ENCODE measurements at regions not wholly inside any gene's neighbourhood (a gene's known extent, or its start where the extent isn't known, plus 50 kb on each side); places are given as distances from the start of the nearest gene placed in this dataset.

DNA sequence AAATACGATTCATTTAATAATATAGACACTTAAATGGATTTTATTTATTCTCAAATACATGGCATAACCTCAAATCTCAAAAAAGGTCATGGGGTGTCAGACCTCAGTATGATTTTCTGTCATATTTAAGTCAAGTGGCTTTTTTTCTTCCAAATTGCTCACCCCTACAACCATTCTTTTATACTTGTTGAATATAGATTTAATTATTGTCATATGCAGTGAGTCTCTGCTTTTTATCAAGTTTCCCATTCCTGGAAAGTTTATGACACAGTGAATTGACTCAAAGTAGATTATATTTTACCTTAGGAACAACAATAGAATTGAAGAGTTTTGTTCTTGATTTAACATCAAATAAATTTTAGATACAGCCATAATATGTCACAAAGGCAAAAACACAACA, 59.5 kb upstream of the IRF2BP2 start:
- intact Hi-C loops (cut with DNase I), result no loop called here
- DNase-seq (no peak), ATAC-seq (no peak)
- TF ChIP-seq, protein P1, sequence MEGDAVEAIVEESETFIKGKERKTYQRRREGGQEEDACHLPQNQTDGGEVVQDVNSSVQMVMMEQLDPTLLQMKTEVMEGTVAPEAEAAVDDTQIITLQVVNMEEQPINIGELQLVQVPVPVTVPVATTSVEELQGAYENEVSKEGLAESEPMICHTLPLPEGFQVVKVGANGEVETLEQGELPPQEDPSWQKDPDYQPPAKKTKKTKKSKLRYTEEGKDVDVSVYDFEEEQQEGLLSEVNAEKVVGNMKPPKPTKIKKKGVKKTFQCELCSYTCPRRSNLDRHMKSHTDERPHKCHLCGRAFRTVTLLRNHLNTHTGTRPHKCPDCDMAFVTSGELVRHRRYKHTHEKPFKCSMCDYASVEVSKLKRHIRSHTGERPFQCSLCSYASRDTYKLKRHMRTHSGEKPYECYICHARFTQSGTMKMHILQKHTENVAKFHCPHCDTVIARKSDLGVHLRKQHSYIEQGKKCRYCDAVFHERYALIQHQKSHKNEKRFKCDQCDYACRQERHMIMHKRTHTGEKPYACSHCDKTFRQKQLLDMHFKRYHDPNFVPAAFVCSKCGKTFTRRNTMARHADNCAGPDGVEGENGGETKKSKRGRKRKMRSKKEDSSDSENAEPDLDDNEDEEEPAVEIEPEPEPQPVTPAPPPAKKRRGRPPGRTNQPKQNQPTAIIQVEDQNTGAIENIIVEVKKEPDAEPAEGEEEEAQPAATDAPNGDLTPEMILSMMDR (IDR thresholded peaks at IDR 0.05), result no peak
- H3K9me3 ChIP-seq, result peaks cover 0 to 8% of the 10 kb centered on the region in 2 donors
- no peaks in the 10 kb centered on the region for H3K36me3 ChIP-seq
- H3K4me3 ChIP-seq, result no peak overlapping the region
- H3K27ac ChIP-seq, result peak overlapping the region; percentile 39 to 69
- no peaks in the 10 kb centered on the region for H3K27me3 ChIP-seq
- H3K4me1 ChIP-seq, result no peaks in the 10 kb centered on the region

GRCh38 chr1:234668577-234668955, 58.6 kb upstream of the IRF2BP2 start:
- Histone ChIP-seq H3K4me1 (no peaks in the 10 kb centered on the region), H3K27me3 (no peaks in the 10 kb centered on the region), H3K9me3 (peaks cover 0 to 8% of the 10 kb centered on the region in 2 donors), H3K4me3 (no peak overlapping the region), H3K36me3 (no peaks in the 10 kb centered on the region), H3K27ac (no peak overlapping the region)
- intact Hi-C loops (cut with DNase I), result no loop called here
- ATAC-seq, result no peak
- TF ChIP-seq, protein P1 (IDR thresholded peaks at IDR 0.05), result no peak
- no peak for DNase-seq

GRCh38 chr1:234667600-234668576, 57.9 kb upstream of the IRF2BP2 start:
- Histone ChIP-seq H3K4me3 (no peak overlapping the region), H3K9me3 (peaks cover 0 to 8% of the 10 kb centered on the region in 2 donors), H3K4me1 (no peaks in the 10 kb centered on the region), H3K27ac (no peak overlapping the region), H3K27me3 (no peaks in the 10 kb centered on the region), H3K36me3 (no peaks in the 10 kb centered on the region)
- DNase-seq (no peak), ATAC-seq (no peak)
- intact Hi-C loops (cut with DNase I), result no loop called here
- TF ChIP-seq, protein P1 (IDR thresholded peaks at IDR 0.05), result no peak

- Histone ChIP-seq H3K4me1 (no peaks in the 10 kb centered on the region), H3K36me3 (no peaks in the 10 kb centered on the region), H3K9me3 (peaks cover 0 to 8% of the 10 kb centered on the region in 2 donors), H3K4me3 (no peak overlapping the region), H3K27ac (no peak overlapping the region), H3K27me3 (no peaks in the 10 kb centered on the region)
- intact Hi-C loops (cut with DNase I), result no loop called here
- DNase-seq (no peak), ATAC-seq (no peak)
- TF ChIP-seq, protein P1 (IDR thresholded peaks at IDR 0.05), result no peak
Observed at GRCh38 chr1:234666761-234667160, 56.8 kb upstream of the IRF2BP2 start.

DNA sequence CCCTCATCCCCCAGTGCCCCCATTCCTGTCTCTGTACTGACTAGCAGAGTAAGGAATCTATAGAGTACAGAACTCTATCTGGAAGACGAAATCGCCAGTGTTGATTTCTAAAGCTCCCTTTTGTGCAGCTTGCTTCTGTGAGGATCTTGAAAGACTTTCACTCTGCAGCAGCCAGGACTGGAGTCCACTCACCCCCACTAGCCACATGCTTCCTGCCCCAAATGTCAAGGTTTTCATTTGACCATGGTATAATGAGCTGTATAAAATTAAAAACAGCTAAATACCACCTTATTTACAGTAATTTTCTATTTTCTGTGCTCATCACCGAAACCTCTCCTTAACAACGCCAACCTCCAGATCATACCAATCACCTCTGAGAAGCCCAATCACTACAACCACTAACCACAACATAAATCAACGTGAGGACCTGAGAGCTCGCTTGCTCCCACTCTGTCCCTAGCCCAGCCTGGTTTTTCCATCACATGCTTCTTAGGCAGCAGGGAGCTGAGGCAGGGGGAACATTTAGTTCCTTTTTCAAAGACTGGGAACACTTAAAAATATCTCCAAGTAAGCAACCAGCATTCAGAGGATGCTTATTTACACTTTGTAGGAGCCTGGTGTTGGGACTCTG, 56.1 kb upstream of the IRF2BP2 start:
- Histone ChIP-seq H3K27me3 (no peaks in the 10 kb centered on the region), H3K4me3 (no peak overlapping the region), H3K9me3 (peaks cover 0 to 8% of the 10 kb centered on the region in 2 donors), H3K4me1 (no peaks in the 10 kb centered on the region), H3K36me3 (no peaks in the 10 kb centered on the region), H3K27ac (no peak overlapping the region)
- intact Hi-C loops (cut with DNase I), result no loop called here
- no peak for ATAC-seq
- DNase-seq, result no peak
- TF ChIP-seq, protein P1 (IDR thresholded peaks at IDR 0.05), result no peak
